Activated T-cell treated with anti-CD3 and anti-CD28 coated beads, Interleukin-2, amount 50 U/mL, for 72 hours (primary cell): ENCODE measurements at regions not wholly inside any gene's neighbourhood (a gene's known extent, or its start where the extent isn't known, plus 50 kb on each side); places are given as distances from the start of the nearest gene placed in this dataset.
A peak's percentile ranks its signal among the peaks of the same experiment; 100 is the strongest.
"Not testable (repeated sequence)": the region's sequence is repeated elsewhere in the genome, so short reads cannot be mapped to it uniquely, and the experiment has no call there.

Source experiments
- ATAC-seq, 2 donors: fragments of 150-1000 bp; cut with Tn5 transposase; replicated peaks in 1 of 2; 2 replicates each; pipeline ENCODE4 v1.10.0; 2021; ENCODE audit warnings: moderate library complexity in 2 of 2, mild to moderate bottlenecking in 1 of 2
- DNase-seq, 2 donors: peaks; one replicate each; pipeline ENCODE4 v3.0.0; 2021 to 2022; ENCODE audit warnings: mixed read lengths in 1 of 2
- H3K27ac Mint-ChIP-seq: one replicate; pipeline ENCODE4 v1.8.0; 2022; ENCODE audit warnings: mild to moderate bottlenecking, moderate library complexity, mixed read lengths
- H3K27me3 Mint-ChIP-seq: one replicate; pipeline ENCODE4 v1.8.0; 2022; ENCODE audit warnings: low read depth, mixed read lengths
- H3K36me3 Mint-ChIP-seq, 2 donors: one replicate each; pipeline ENCODE4 v1.8.0; 2022; ENCODE audit warnings: mixed read lengths in 2 of 2, mild to moderate bottlenecking in 1 of 2; ENCODE audit not compliant: insufficient read depth in 2 of 2
- H3K4me1 Mint-ChIP-seq: one replicate; pipeline ENCODE4 v1.8.0; 2022; ENCODE audit warnings: low read depth, mixed read lengths
- H3K4me3 Mint-ChIP-seq, 2 donors: one replicate each; pipeline ENCODE4 v1.8.0; 2022; ENCODE audit warnings: mild to moderate bottlenecking in 2 of 2, mixed read lengths in 2 of 2, moderate library complexity in 2 of 2
- H3K9me3 Mint-ChIP-seq, 2 donors: one replicate each; pipeline ENCODE4 v1.8.0; 2022; ENCODE audit warnings: mixed read lengths in 2 of 2

GRCh38 chr9:90201766-90202165 lies 440.9 kb downstream of the DIRAS2 start:
- H3K36me3 Mint-ChIP-seq: no peaks in the 10 kb centered on the region
- ATAC-seq (no peak), DNase-seq (no peak)
- no peak overlapping the region for H3K4me3 Mint-ChIP-seq
- H3K27me3 Mint-ChIP-seq: peaks cover 6% of the 10 kb centered on the region
- H3K27ac Mint-ChIP-seq: no peak overlapping the region
- H3K4me1 Mint-ChIP-seq: no peaks in the 10 kb centered on the region
- peaks cover 5 to 6% of the 10 kb centered on the region in 2 donors for H3K9me3 Mint-ChIP-seq

GRCh38 chr9:90204128-90204831 lies 438.3 kb downstream of the DIRAS2 start:
- H3K36me3 Mint-ChIP-seq: no peaks in the 10 kb centered on the region
- DNase-seq (no peak), ATAC-seq (no peak)
- no peaks in the 10 kb centered on the region for H3K9me3 Mint-ChIP-seq
- H3K27ac Mint-ChIP-seq: no peak overlapping the region
- no peaks in the 10 kb centered on the region for H3K4me1 Mint-ChIP-seq
- no peak overlapping the region for H3K4me3 Mint-ChIP-seq
- H3K27me3 Mint-ChIP-seq: peaks cover 6% of the 10 kb centered on the region

- ATAC-seq, H3K27ac Mint-ChIP-seq, H3K36me3 Mint-ChIP-seq, H3K4me1 Mint-ChIP-seq, H3K4me3 Mint-ChIP-seq, DNase-seq, H3K9me3 Mint-ChIP-seq: not testable (repeated sequence)
- H3K27me3 Mint-ChIP-seq: peaks cover 12% of the 10 kb centered on the region
Measured at GRCh38 chr9:90213045-90213444, 429.6 kb downstream of the DIRAS2 start.

GRCh38 chr9:90219548-90220118 lies 423.0 kb downstream of the DIRAS2 start:
- Mint-ChIP-seq H3K36me3 (no peaks in the 10 kb centered on the region), H3K9me3 (no peaks in the 10 kb centered on the region), H3K4me3 (no peak overlapping the region), H3K4me1 (no peaks in the 10 kb centered on the region), H3K27ac (no peak overlapping the region), H3K27me3 (no peaks in the 10 kb centered on the region)
- DNase-seq: peak; percentile 22 to 25
- peak; percentile 51 to 56 for ATAC-seq

GRCh38 chr9:90221899-90222298 lies 420.7 kb downstream of the DIRAS2 start:
- not testable (repeated sequence) for H3K9me3 Mint-ChIP-seq, H3K4me3 Mint-ChIP-seq, DNase-seq, H3K27ac Mint-ChIP-seq, H3K27me3 Mint-ChIP-seq, H3K36me3 Mint-ChIP-seq, H3K4me1 Mint-ChIP-seq
- ATAC-seq: peak in 1 of 2 donors; percentile 52

GRCh38 chr9:90226839-90227338 lies 415.7 kb downstream of the DIRAS2 start:
- H3K27ac Mint-ChIP-seq: not testable (repeated sequence)

GRCh38 chr9:90233081-90233480 lies 409.5 kb downstream of the DIRAS2 start:
- DNase-seq, H3K36me3 Mint-ChIP-seq, H3K4me1 Mint-ChIP-seq, H3K4me3 Mint-ChIP-seq, H3K27me3 Mint-ChIP-seq, H3K27ac Mint-ChIP-seq, H3K9me3 Mint-ChIP-seq, ATAC-seq: not testable (repeated sequence)

More at GRCh38 chr9:90226839-90227338, 415.7 kb downstream of the DIRAS2 start:
- H3K36me3 Mint-ChIP-seq, H3K27me3 Mint-ChIP-seq, H3K9me3 Mint-ChIP-seq, H3K4me3 Mint-ChIP-seq, ATAC-seq, H3K4me1 Mint-ChIP-seq: not testable (repeated sequence)
- peak; percentile 75 to 76 for DNase-seq

- H3K9me3 Mint-ChIP-seq: no peaks in the 10 kb centered on the region
- no peak overlapping the region for H3K4me3 Mint-ChIP-seq
- H3K4me1 Mint-ChIP-seq: no peaks in the 10 kb centered on the region
- no peak overlapping the region for H3K27ac Mint-ChIP-seq
- ATAC-seq (no peak), DNase-seq (no peak)
- no peaks in the 10 kb centered on the region for H3K36me3 Mint-ChIP-seq
- no peaks in the 10 kb centered on the region for H3K27me3 Mint-ChIP-seq
Measured at GRCh38 chr9:90240541-90240940, 402.1 kb downstream of the DIRAS2 start.

- Mint-ChIP-seq H3K36me3 (no peaks in the 10 kb centered on the region), H3K9me3 (no peaks in the 10 kb centered on the region), H3K4me1 (no peaks in the 10 kb centered on the region), H3K4me3 (no peak overlapping the region), H3K27ac (no peak overlapping the region), H3K27me3 (no peaks in the 10 kb centered on the region)
- DNase-seq (no peak), ATAC-seq (no peak)
Measured at GRCh38 chr9:90245661-90246060, 397.0 kb downstream of the DIRAS2 start.

GRCh38 chr9:90249094-90249493 lies 393.5 kb downstream of the DIRAS2 start:
- Mint-ChIP-seq H3K36me3 (peaks cover 0 to 1% of the 10 kb centered on the region in 2 donors), H3K27ac (no peak overlapping the region), H3K9me3 (no peaks in the 10 kb centered on the region), H3K27me3 (no peaks in the 10 kb centered on the region), H3K4me1 (no peaks in the 10 kb centered on the region), H3K4me3 (no peak overlapping the region)
- DNase-seq (no peak), ATAC-seq (no peak)

GRCh38 chr9:90251316-90251715 lies 391.3 kb downstream of the DIRAS2 start:
- Mint-ChIP-seq H3K4me1 (no peaks in the 10 kb centered on the region), H3K27ac (no peak overlapping the region), H3K9me3 (no peaks in the 10 kb centered on the region), H3K36me3 (peaks cover 0 to 1% of the 10 kb centered on the region in 2 donors), H3K4me3 (no peak overlapping the region), H3K27me3 (no peaks in the 10 kb centered on the region)
- DNase-seq (no peak), ATAC-seq (no peak)

GRCh38 chr9:90256345-90256744 lies 386.3 kb downstream of the DIRAS2 start:
- H3K4me3 Mint-ChIP-seq: no peak overlapping the region
- H3K27ac Mint-ChIP-seq: no peak overlapping the region
- ATAC-seq (no peak), DNase-seq (no peak)
- peaks cover 7% of the 10 kb centered on the region for H3K27me3 Mint-ChIP-seq
- peaks cover 0 to 7% of the 10 kb centered on the region in 2 donors for H3K36me3 Mint-ChIP-seq
- peaks cover 4% of the 10 kb centered on the region in 2 donors for H3K9me3 Mint-ChIP-seq
- H3K4me1 Mint-ChIP-seq: no peaks in the 10 kb centered on the region

- no peak for DNase-seq
- H3K4me3 Mint-ChIP-seq: peak overlapping the region in 1 of 2 donors; percentile 11
- H3K9me3 Mint-ChIP-seq: peaks cover 5 to 7% of the 10 kb centered on the region in 2 donors
- peaks cover 7% of the 10 kb centered on the region for H3K27me3 Mint-ChIP-seq
- peaks cover 0 to 5% of the 10 kb centered on the region in 2 donors for H3K36me3 Mint-ChIP-seq
- ATAC-seq: peak; percentile 49 to 89
- no peaks in the 10 kb centered on the region for H3K4me1 Mint-ChIP-seq
- H3K27ac Mint-ChIP-seq: peak overlapping the region; percentile 4
Measured at GRCh38 chr9:90259311-90260246, 383.0 kb downstream of the DIRAS2 start.
